Ascending aorta (tissue), 2 donors: ENCODE measurements at regions not wholly inside any gene's neighbourhood (a gene's known extent, or its start where the extent isn't known, plus 50 kb on each side); places are given as distances from the start of the nearest gene placed in this dataset.

Source experiments
- DNase-seq, 2 donors: peaks; one replicate each; pipeline ENCODE4 v3.0.0-alpha.2; 2019; ENCODE audit warnings: low spot score in 2 of 2
- H3K27ac ChIP-seq, 2 donors: fragments of 200-600 bp; sonication (generic); one replicate each; pipeline ENCODE4 v1.5.1; 2016 to 2017; ENCODE audit warnings: mild to moderate bottlenecking in 1 of 2
- H3K27me3 ChIP-seq: fragments of 200-600 bp; sonication (generic); one replicate; pipeline ENCODE4 v1.5.1; 2017
- H3K36me3 ChIP-seq, 2 donors: fragments of 200-600 bp; sonication (generic); one replicate each; pipeline ENCODE4 v1.5.1; 2016
- H3K4me1 ChIP-seq, 2 donors: fragments of 200-600 bp; sonication (generic); one replicate each; pipeline ENCODE4 v1.5.1; 2016 to 2017; ENCODE audit warnings: mild to moderate bottlenecking in 1 of 2
- H3K4me3 ChIP-seq, 2 donors: fragments of 200-600 bp; sonication (generic); one replicate each; pipeline ENCODE4 v1.5.1; 2016 to 2017; ENCODE audit warnings: mild to moderate bottlenecking in 1 of 2
- H3K9me3 ChIP-seq, 2 donors: fragments of 200-600 bp; sonication (generic); one replicate each; pipeline ENCODE4 v1.5.1; 2016
- intact Hi-C: fragments of 100-400 bp; cut with DNase I; formaldehyde crosslinking; loops from one replicate; pipeline ENCODE4 v1.15.1; 2023
- TF ChIP-seq, protein P1 (sequence below), 3 experiments: fragments of 200-600 bp in 2 of 3; fragments of 450-650 bp in 1 of 3; sonication (generic) in 2 of 3; IDR thresholded peaks; one replicate each; pipeline ENCODE4 v1.5.1; 2016 to 2019; ENCODE audit warnings: antibody characterized with exemption in 3 of 3, mild to moderate bottlenecking in 1 of 3, moderate library complexity in 1 of 3

DNA sequence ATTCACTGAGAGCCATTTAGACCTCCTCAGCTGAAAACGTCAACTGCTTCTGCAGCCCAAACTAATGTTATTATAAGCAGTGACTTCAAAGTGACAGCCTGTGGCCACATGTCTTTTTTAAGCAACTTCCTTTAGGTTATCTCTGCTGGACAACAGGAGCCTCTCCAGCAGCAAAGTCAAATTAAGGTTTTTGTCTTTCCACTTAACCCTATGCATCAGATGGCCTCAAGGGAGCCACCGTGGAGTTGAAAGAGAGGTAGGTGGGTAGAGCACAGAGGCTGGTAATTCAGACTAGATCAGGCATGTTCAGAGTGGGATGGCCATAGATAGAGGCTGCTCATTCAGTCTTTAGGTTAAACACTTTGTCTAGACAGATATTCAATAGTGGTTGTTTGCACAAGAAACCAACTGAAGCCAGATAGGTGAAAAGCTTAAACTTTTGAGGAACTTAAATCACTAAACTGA is 300.6 kb upstream of the ECI2 start:
- no peak for DNase-seq
- no peaks in the 10 kb centered on the region for H3K4me1 ChIP-seq
- H3K36me3 ChIP-seq, result no peaks in the 10 kb centered on the region
- H3K9me3 ChIP-seq, result no peaks in the 10 kb centered on the region
- intact Hi-C loops, result no loop called here
- no peaks in the 10 kb centered on the region for H3K27me3 ChIP-seq
- no peak overlapping the region for H3K4me3 ChIP-seq
- no peak overlapping the region for H3K27ac ChIP-seq
- TF ChIP-seq, protein P1, sequence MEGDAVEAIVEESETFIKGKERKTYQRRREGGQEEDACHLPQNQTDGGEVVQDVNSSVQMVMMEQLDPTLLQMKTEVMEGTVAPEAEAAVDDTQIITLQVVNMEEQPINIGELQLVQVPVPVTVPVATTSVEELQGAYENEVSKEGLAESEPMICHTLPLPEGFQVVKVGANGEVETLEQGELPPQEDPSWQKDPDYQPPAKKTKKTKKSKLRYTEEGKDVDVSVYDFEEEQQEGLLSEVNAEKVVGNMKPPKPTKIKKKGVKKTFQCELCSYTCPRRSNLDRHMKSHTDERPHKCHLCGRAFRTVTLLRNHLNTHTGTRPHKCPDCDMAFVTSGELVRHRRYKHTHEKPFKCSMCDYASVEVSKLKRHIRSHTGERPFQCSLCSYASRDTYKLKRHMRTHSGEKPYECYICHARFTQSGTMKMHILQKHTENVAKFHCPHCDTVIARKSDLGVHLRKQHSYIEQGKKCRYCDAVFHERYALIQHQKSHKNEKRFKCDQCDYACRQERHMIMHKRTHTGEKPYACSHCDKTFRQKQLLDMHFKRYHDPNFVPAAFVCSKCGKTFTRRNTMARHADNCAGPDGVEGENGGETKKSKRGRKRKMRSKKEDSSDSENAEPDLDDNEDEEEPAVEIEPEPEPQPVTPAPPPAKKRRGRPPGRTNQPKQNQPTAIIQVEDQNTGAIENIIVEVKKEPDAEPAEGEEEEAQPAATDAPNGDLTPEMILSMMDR (IDR thresholded peaks at IDR 0.05), result no peak

DNA sequence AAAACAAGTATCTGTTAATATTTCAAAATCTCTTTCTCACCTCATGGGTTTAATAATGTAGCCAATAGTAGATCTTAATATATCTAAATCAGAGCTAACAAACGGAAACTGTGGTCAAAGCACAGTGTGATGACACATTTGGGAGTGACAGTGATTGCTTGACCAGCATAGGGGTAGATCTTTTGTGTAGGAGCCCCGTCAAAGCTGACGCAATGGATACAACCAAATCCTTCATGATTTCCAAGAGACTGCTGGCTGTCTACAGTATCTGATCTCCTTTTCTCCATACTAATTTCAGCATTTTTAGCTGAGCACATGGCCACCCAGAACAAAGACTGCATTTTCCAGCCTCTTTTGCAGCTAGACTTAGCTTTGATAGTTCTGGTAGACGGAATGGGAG is 299.3 kb upstream of the ECI2 start:
- intact Hi-C loops, result no loop called here
- H3K27ac ChIP-seq, result no peak overlapping the region
- H3K9me3 ChIP-seq, result no peaks in the 10 kb centered on the region
- H3K27me3 ChIP-seq, result no peaks in the 10 kb centered on the region
- TF ChIP-seq, protein P1 (IDR thresholded peaks at IDR 0.05), result no peak
- no peaks in the 10 kb centered on the region for H3K36me3 ChIP-seq
- H3K4me1 ChIP-seq, result no peaks in the 10 kb centered on the region
- no peak overlapping the region for H3K4me3 ChIP-seq
- DNase-seq, result no peak

DNA sequence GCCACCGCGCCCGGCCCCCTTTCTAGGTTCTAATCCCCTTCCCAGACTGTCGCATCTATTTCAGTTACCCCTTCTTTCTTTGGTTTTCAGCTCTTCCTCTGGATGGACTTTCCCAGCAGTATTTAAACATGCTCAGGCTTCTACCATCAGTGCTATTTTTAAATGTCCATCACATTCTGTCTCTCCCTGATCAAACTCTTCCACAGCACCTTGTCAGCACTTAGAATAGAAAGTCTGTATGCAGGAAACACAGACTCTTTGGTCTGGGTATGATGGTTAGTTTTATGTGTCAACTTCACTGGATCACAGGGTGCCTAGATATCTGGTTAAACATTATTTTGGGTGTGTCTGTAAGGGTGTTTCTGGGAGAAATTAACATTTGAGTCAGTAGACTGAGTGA is 297.8 kb upstream of the ECI2 start:
- intact Hi-C loops, result no loop called here
- no peak for DNase-seq

DNA sequence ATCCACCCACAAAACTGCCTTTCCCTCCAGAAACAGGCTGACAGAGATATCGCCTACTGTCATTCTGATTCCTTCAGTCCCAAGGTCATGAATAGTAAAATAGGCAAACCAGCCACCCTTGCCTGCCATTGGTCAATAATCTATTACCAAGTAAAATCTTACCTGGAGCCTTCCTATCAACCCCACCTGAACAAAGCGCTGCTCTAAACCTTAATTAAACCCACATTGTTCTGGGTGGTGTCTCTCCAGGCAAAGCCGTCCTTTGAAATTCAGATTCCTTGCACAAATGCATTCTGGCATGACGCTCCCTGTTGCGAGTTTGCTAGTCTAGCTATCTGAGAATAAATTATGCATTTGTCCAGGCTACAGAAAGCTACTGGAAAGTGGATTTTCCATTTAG is 291.6 kb upstream of the ECI2 start:
- Histone ChIP-seq H3K36me3 (no peaks in the 10 kb centered on the region), H3K27ac (no peak overlapping the region), H3K9me3 (no peaks in the 10 kb centered on the region), H3K4me3 (no peak overlapping the region), H3K27me3 (no peaks in the 10 kb centered on the region), H3K4me1 (no peaks in the 10 kb centered on the region)
- TF ChIP-seq, protein P1 (IDR thresholded peaks at IDR 0.05), result no peak
- intact Hi-C loops, result no loop called here
- DNase-seq, result no peak

More for the DNA sequence above, 297.8 kb upstream of the ECI2 start:
- no peak overlapping the region for H3K27ac ChIP-seq
- no peaks in the 10 kb centered on the region for H3K27me3 ChIP-seq
- no peak overlapping the region for H3K4me3 ChIP-seq
- H3K4me1 ChIP-seq, result no peaks in the 10 kb centered on the region
- no peaks in the 10 kb centered on the region for H3K36me3 ChIP-seq
- H3K9me3 ChIP-seq, result no peaks in the 10 kb centered on the region
- TF ChIP-seq, protein P1 (IDR thresholded peaks at IDR 0.05), result no peak

DNA sequence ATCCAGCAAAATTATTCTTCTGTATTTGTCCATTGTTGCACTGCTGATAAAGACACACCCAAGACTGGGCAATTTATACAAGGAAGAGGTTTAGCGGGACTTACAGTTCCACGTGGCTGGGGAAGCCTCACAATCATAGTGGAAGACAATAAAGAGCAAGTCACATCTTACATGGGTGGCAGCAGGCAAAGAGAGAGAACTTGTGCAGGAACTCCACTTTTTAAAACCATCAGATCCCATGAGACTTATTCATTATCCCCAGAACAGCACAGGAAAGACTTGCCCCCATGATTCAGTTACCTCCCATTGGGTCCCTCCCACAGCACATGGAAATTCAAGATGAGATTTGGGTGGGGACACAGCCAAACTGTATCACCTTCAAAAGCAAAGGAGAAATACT is 286.5 kb upstream of the ECI2 start:
- H3K4me1 ChIP-seq, result no peaks in the 10 kb centered on the region
- H3K27me3 ChIP-seq, result no peaks in the 10 kb centered on the region
- TF ChIP-seq, protein P1 (IDR thresholded peaks at IDR 0.05), result no peak
- H3K36me3 ChIP-seq, result no peaks in the 10 kb centered on the region
- DNase-seq, result no peak
- no peaks in the 10 kb centered on the region for H3K9me3 ChIP-seq
- H3K27ac ChIP-seq, result no peak overlapping the region
- intact Hi-C loops, result no loop called here
- H3K4me3 ChIP-seq, result no peak overlapping the region
